Inferior parietal cortex (tissue), 1 donor: ENCODE measurements at regions not wholly inside any gene's neighbourhood (a gene's known extent, or its start where the extent isn't known, plus 50 kb on each side); places are given as distances from the start of the nearest gene placed in this dataset.

Source experiments
- DNase-seq: peaks from one replicate; pipeline ENCODE4 v3.0.0-alpha.2; 2016; ENCODE audit errors: extremely low spot score

- DNase-seq, result no peak
Measured at GRCh38 chr4:1464581-1465171, 58.4 kb upstream of the NKX1-1 start.

- no peak for DNase-seq
Measured at GRCh38 chr4:1463927-1464540, 57.8 kb upstream of the NKX1-1 start.

DNA sequence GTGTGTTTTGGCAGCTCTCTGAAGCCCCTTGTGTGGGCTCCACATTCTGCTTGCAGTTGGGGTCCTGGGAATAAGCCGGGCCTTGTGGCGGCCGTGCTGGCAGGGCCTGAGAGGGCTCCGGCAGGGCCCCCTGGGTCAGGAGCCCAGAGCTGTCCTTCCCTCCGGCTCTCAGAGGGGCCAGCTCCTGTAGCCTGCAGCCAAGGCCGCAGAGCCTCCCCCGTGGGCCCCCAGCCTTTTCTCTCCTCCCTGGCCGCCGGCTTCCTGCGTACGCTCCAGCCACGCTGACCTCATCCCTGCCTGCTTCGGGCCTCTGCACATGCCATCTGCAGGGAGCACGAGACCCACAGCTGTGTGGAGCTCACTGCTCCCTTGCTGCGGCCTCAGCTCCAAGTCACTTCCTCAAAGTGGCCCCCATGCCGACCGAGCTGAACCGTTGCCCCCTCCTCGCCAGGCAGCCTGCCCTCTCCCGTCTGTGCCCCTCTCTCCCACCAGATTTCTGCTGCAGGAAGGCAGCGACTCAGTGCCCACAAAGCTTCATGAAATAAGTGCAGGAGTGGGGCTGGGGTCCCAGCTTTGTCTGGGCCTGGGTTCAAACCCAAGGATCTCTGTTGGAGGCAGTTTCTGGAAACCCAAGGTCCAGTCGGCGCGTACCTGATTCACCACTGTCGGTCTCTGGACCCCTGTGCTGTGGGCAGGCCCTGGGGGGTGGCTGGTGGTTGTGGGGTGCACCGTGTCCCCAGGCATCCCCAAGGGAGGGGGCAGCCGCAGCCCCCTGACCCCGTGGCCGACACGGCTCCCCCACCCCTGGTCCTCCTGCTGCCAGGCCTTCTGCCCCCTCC, 57.1 kb upstream of the NKX1-1 start:
- no peak for DNase-seq

- no peak for DNase-seq
Measured at GRCh38 chr4:1462768-1463075, 56.5 kb upstream of the NKX1-1 start.

DNA sequence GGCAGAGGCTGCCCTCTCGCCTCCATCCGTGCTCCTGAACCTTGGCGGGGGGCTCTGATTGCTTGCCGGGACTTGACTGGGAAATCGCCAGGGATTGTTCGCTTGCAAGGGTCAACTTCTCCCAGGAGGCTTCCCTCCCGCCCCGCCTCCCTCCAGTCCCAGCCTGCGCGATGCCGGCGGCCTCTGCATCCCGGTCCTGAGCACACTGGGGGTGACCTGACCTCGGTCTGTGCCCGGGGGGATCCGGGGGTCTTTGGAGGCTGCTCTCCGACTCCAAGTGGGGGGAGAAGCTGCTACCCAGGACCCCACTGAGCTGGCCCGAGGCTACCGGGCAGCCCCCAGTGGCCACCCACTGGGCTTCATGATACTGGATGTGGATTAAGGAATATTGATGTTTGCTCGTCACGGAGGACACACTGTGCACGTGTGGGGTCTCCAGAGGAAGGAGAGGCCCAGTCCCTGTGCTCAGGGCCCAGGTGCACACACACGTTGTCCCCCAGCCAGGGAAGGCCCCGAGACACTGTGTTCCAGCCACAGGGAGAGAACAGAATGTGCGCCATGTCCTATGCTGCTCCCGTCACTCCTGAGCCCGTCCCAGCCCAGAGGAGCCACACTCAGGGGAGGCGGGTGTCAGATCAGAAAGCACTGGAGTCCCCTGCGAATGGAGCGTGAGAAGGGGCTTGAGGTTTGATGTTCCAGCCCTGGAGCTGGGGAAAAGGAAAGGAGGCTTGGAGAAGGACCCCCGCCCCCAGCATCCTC, 55.9 kb upstream of the NKX1-1 start:
- no peak for DNase-seq

DNA sequence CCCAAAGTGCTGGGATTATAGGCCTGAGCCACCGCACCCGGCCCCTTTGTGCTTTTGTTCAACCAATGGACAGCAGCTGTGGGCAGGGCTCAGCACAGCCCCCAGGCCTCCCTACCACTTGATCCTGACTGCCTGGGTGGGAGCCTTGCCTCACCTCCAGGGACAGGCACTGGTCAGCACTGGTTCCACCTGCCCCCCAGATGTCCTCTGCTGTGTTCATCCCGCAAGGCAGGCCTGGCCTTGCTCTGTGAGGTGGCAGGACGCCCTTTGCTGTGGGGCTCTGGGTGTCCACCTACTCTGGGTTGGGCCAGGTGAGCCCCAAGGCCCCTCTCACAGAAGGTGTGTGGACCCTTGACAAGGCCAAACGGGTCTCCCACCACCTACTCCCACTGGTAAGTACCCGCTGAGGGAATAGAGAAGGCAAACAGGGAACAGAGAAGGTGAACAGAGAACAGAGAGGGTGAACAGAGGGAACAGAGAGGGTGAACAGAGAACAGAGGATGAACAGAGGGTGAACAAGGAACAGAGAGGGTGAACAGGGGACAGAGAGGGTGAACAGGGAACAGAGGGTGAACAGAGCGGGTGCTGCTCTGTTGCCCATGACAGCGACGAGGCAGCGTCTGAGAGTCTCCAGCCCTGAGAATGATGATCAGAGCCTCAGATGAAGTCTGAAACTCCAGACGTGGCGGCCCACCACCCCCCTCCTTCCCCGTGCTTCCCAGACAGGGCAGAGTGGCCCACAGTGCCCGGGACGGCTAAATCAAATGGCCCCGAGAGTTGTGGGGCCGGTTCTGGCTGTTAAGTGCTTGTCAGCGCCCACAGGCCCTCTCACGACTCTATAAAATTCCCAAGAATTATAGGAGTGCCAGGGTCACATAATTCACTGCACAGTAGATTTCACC, 55.0 kb upstream of the NKX1-1 start:
- no peak for DNase-seq

GRCh38 chr4:1459722-1460511, 53.7 kb upstream of the NKX1-1 start:
- no peak for DNase-seq

GRCh38 chr4:1459081-1459721, 53.0 kb upstream of the NKX1-1 start:
- DNase-seq, result no peak

DNA sequence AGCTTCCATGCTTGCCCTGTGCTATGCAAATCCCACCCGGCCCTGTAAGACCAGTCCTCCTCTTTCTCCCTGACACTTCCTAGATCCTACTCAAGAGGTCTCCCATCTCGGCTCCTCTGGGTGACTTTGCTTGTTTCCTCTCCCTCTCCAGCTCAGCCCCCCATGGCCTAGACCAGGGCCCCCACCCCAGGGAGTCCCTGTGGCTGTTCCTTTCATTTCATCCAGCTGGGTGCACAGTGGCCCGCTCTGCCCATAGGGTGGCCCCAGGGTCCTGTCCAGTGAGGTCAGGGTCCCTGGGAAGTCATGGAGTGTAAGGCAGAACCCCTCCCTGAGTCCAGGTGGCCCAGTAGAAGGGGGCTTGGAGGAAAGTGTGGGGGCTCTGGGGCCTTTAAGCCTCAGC, 52.3 kb upstream of the NKX1-1 start:
- no peak for DNase-seq
